ENCODE measurements at regions not wholly inside any gene's neighbourhood (a gene's known extent, or its start where the extent isn't known, plus 50 kb on each side); places are given as distances from the start of the nearest gene placed in this dataset.

GRCh38 chr2:234676109-234676782 is 179.4 kb upstream of the ARL4C start:
- H3K27me3 Mint-ChIP-seq = no peaks in the 10 kb centered on the region
- H3K4me1 Mint-ChIP-seq = no peaks in the 10 kb centered on the region
- DNase-seq = no peak
- H3K4me3 Mint-ChIP-seq = no peak overlapping the region
- H3K27ac Mint-ChIP-seq = no peak overlapping the region
- H3K9me3 Mint-ChIP-seq (ENCODE audit: low read depth) = no peaks in the 10 kb centered on the region
- H3K36me3 Mint-ChIP-seq = no peaks in the 10 kb centered on the region
- CTCF ChIA-PET = no interaction called here
- ATAC-seq = no peak

GRCh38 chr2:234674781-234675201 is 177.9 kb upstream of the ARL4C start:
- DNase-seq (no peak), ATAC-seq (no peak)
- Mint-ChIP-seq H3K27me3 (no peaks in the 10 kb centered on the region), H3K27ac (no peak overlapping the region), H3K4me3 (no peak overlapping the region), H3K4me1 (no peaks in the 10 kb centered on the region), H3K36me3 (no peaks in the 10 kb centered on the region), H3K9me3 (ENCODE audit: low read depth) (no peaks in the 10 kb centered on the region)
- CTCF ChIA-PET = no interaction called here

GRCh38 chr2:234673961-234674759 is 177.3 kb upstream of the ARL4C start:
- Mint-ChIP-seq H3K36me3 (no peaks in the 10 kb centered on the region), H3K4me3 (no peak overlapping the region), H3K27me3 (no peaks in the 10 kb centered on the region), H3K27ac (no peak overlapping the region), H3K4me1 (no peaks in the 10 kb centered on the region), H3K9me3 (ENCODE audit: low read depth) (no peaks in the 10 kb centered on the region)
- CTCF ChIA-PET = interaction anchor here (1.1 kb wide), 1 partner anchor 32 kb away, joined by 3 read pairs; no protein-coding TSS in a partner anchor
- ATAC-seq = no peak
- DNase-seq = no peak

GRCh38 chr2:234673501-234673900 is 176.6 kb upstream of the ARL4C start:
- H3K27ac Mint-ChIP-seq = no peak overlapping the region
- no peak for ATAC-seq
- DNase-seq = no peak
- no peak overlapping the region for H3K4me3 Mint-ChIP-seq
- no peaks in the 10 kb centered on the region for H3K4me1 Mint-ChIP-seq
- H3K36me3 Mint-ChIP-seq = no peaks in the 10 kb centered on the region
- no peaks in the 10 kb centered on the region for H3K9me3 Mint-ChIP-seq (ENCODE audit: low read depth)
- H3K27me3 Mint-ChIP-seq = no peaks in the 10 kb centered on the region
- CTCF ChIA-PET = interaction anchor here (1.1 kb wide), 1 partner anchor 31 kb away, joined by 3 read pairs; no protein-coding TSS in a partner anchor

- CTCF ChIA-PET = no interaction called here
- no peak for DNase-seq
- Mint-ChIP-seq H3K4me1 (no peaks in the 10 kb centered on the region), H3K4me3 (no peak overlapping the region), H3K27me3 (no peaks in the 10 kb centered on the region), H3K27ac (no peak overlapping the region), H3K36me3 (no peaks in the 10 kb centered on the region), H3K9me3 (ENCODE audit: low read depth) (no peaks in the 10 kb centered on the region)
- no peak for ATAC-seq
These were observed 175.7 kb upstream of the ARL4C start for GRCh38 chr2:234672498-234673150.

GRCh38 chr2:234671716-234672115 is 174.8 kb upstream of the ARL4C start:
- Mint-ChIP-seq H3K36me3 (no peaks in the 10 kb centered on the region), H3K4me1 (no peaks in the 10 kb centered on the region), H3K9me3 (ENCODE audit: low read depth) (no peaks in the 10 kb centered on the region), H3K4me3 (no peak overlapping the region), H3K27me3 (no peaks in the 10 kb centered on the region), H3K27ac (no peak overlapping the region)
- no peak for ATAC-seq
- no peak for DNase-seq
- CTCF ChIA-PET = no interaction called here

GRCh38 chr2:234671231-234671630 is 174.3 kb upstream of the ARL4C start:
- Mint-ChIP-seq H3K36me3 (no peaks in the 10 kb centered on the region), H3K4me3 (no peak overlapping the region), H3K27me3 (no peaks in the 10 kb centered on the region), H3K27ac (no peak overlapping the region), H3K9me3 (ENCODE audit: low read depth) (no peaks in the 10 kb centered on the region), H3K4me1 (no peaks in the 10 kb centered on the region)
- no peak for ATAC-seq
- DNase-seq = no peak
- CTCF ChIA-PET = no interaction called here

- no peak overlapping the region for H3K4me3 Mint-ChIP-seq
- H3K36me3 Mint-ChIP-seq = no peaks in the 10 kb centered on the region
- no peak for DNase-seq
- H3K4me1 Mint-ChIP-seq = no peaks in the 10 kb centered on the region
- H3K27me3 Mint-ChIP-seq = no peaks in the 10 kb centered on the region
- no peaks in the 10 kb centered on the region for H3K9me3 Mint-ChIP-seq (ENCODE audit: low read depth)
- ATAC-seq = no peak
- no peak overlapping the region for H3K27ac Mint-ChIP-seq
- CTCF ChIA-PET = no interaction called here
These were observed 173.9 kb upstream of the ARL4C start for GRCh38 chr2:234670806-234671205.

GRCh38 chr2:234670052-234670451 is 173.2 kb upstream of the ARL4C start:
- Mint-ChIP-seq H3K27ac (no peak overlapping the region), H3K4me3 (no peak overlapping the region), H3K36me3 (no peaks in the 10 kb centered on the region), H3K27me3 (no peaks in the 10 kb centered on the region), H3K4me1 (no peaks in the 10 kb centered on the region), H3K9me3 (ENCODE audit: low read depth) (no peaks in the 10 kb centered on the region)
- ATAC-seq (no peak), DNase-seq (no peak)
- CTCF ChIA-PET = no interaction called here

GRCh38 chr2:234669621-234670020 is 172.7 kb upstream of the ARL4C start:
- Mint-ChIP-seq H3K27me3 (no peaks in the 10 kb centered on the region), H3K4me3 (no peak overlapping the region), H3K9me3 (ENCODE audit: low read depth) (no peaks in the 10 kb centered on the region), H3K4me1 (no peaks in the 10 kb centered on the region), H3K36me3 (no peaks in the 10 kb centered on the region), H3K27ac (no peak overlapping the region)
- DNase-seq (no peak), ATAC-seq (no peak)
- CTCF ChIA-PET = no interaction called here

- ATAC-seq = no peak
- H3K27ac Mint-ChIP-seq = no peak overlapping the region
- DNase-seq = no peak
- CTCF ChIA-PET = no interaction called here
- no peaks in the 10 kb centered on the region for H3K4me1 Mint-ChIP-seq
- H3K27me3 Mint-ChIP-seq = no peaks in the 10 kb centered on the region
- no peak overlapping the region for H3K4me3 Mint-ChIP-seq
- no peaks in the 10 kb centered on the region for H3K9me3 Mint-ChIP-seq (ENCODE audit: low read depth)
- no peaks in the 10 kb centered on the region for H3K36me3 Mint-ChIP-seq
These were observed 172.1 kb upstream of the ARL4C start for GRCh38 chr2:234669001-234669400.

GRCh38 chr2:234666911-234667310 is 170.0 kb upstream of the ARL4C start:
- no peaks in the 10 kb centered on the region for H3K36me3 Mint-ChIP-seq
- no peaks in the 10 kb centered on the region for H3K4me1 Mint-ChIP-seq
- DNase-seq (no peak), ATAC-seq (no peak)
- H3K27ac Mint-ChIP-seq = no peak overlapping the region
- no peaks in the 10 kb centered on the region for H3K9me3 Mint-ChIP-seq (ENCODE audit: low read depth)
- H3K27me3 Mint-ChIP-seq = no peaks in the 10 kb centered on the region
- no peak overlapping the region for H3K4me3 Mint-ChIP-seq
- CTCF ChIA-PET = no interaction called here

GRCh38 chr2:234665304-234665703 is 168.4 kb upstream of the ARL4C start:
- CTCF ChIA-PET = no interaction called here
- Mint-ChIP-seq H3K4me3 (no peak overlapping the region), H3K27ac (no peak overlapping the region), H3K36me3 (no peaks in the 10 kb centered on the region), H3K9me3 (ENCODE audit: low read depth) (no peaks in the 10 kb centered on the region), H3K4me1 (no peaks in the 10 kb centered on the region), H3K27me3 (no peaks in the 10 kb centered on the region)
- DNase-seq = no peak
- ATAC-seq = no peak

GRCh38 chr2:234661849-234662248 is 165.0 kb upstream of the ARL4C start:
- Mint-ChIP-seq H3K4me3 (no peak overlapping the region), H3K27ac (no peak overlapping the region), H3K9me3 (ENCODE audit: low read depth) (no peaks in the 10 kb centered on the region), H3K36me3 (no peaks in the 10 kb centered on the region), H3K4me1 (no peaks in the 10 kb centered on the region), H3K27me3 (no peaks in the 10 kb centered on the region)
- DNase-seq (no peak), ATAC-seq (no peak)
- CTCF ChIA-PET = no interaction called here
